SK-N-SH treated with all-trans-retinoic acid at 6 μM for 48 hours (cell line): ENCODE measurements at regions not wholly inside any gene's neighbourhood (a gene's known extent, or its start where the extent isn't known, plus 50 kb on each side); places are given as distances from the start of the nearest gene placed in this dataset.
"Not testable (repeated sequence)": the region's sequence is repeated elsewhere in the genome, so short reads cannot be mapped to it uniquely, and the experiment has no call there.

ENCODE experiments used
- ATAC-seq: fragments of 200-7000 bp; cut with Tn5 transposase; 3 replicates; pipeline ENCODE4 v1.9.1; 2020; ENCODE audit warnings: mild to moderate bottlenecking, moderate library complexity
- BACH2 ChIP-seq: fragments of 250-450 bp; sonication (Bioruptor Pico); IDR thresholded peaks from 2 replicates; pipeline ENCODE4 v1.9.0; 2021; ENCODE audit warnings: mild to moderate bottlenecking, borderline replicate concordance
- CREB5 ChIP-seq: fragments of 250-450 bp; sonication (Bioruptor Pico); IDR thresholded peaks from 2 replicates; pipeline ENCODE4 v1.5.1; 2020; ENCODE audit warnings: low read depth, mild to moderate bottlenecking, moderate library complexity
- CSDC2 ChIP-seq: fragments of 250-450 bp; sonication (Bioruptor Pico); IDR thresholded peaks from 2 replicates; pipeline ENCODE4 v1.5.0; 2020; ENCODE audit warnings: mild to moderate bottlenecking, moderate library complexity
- CSRNP3 ChIP-seq: fragments of 250-450 bp; sonication (Bioruptor Pico); IDR thresholded peaks from 2 replicates; pipeline ENCODE4 v1.5.1; 2021; ENCODE audit warnings: mild to moderate bottlenecking, moderate library complexity
- ESRRG ChIP-seq: fragments of 250-450 bp; sonication (Bioruptor Pico); IDR thresholded peaks from 2 replicates; pipeline ENCODE4 v1.6.1; 2021; ENCODE audit warnings: mild to moderate bottlenecking
- GLIS3 ChIP-seq: fragments of 250-450 bp; sonication (Bioruptor Pico); IDR thresholded peaks from 2 replicates; pipeline ENCODE4 v1.5.0; 2020; ENCODE audit warnings: mild to moderate bottlenecking, moderate library complexity
- ISL1 ChIP-seq: fragments of 250-450 bp; sonication (Bioruptor Pico); IDR thresholded peaks from 2 replicates; pipeline ENCODE4 v2.1.2; 2022; ENCODE audit warnings: mild to moderate bottlenecking, moderate library complexity
- OSR1 ChIP-seq: fragments of 250-450 bp; sonication (Bioruptor Pico); IDR thresholded peaks from 2 replicates; pipeline ENCODE4 v1.8.0; 2022; ENCODE audit warnings: moderate library complexity, mild to moderate bottlenecking, inconsistent platforms
- PATZ1 ChIP-seq: fragments of 250-450 bp; sonication (Bioruptor Pico); IDR thresholded peaks from 2 replicates; pipeline ENCODE4 v1.8.0; 2020; ENCODE audit warnings: mild to moderate bottlenecking, moderate library complexity, borderline replicate concordance
- POU6F1 ChIP-seq: fragments of 250-450 bp; sonication (Bioruptor Pico); IDR thresholded peaks from 2 replicates; pipeline ENCODE4 v1.8.0; 2021; ENCODE audit warnings: low read depth, mild to moderate bottlenecking, moderate library complexity, borderline replicate concordance
- PPARA ChIP-seq: fragments of 250-450 bp; sonication (Bioruptor Pico); IDR thresholded peaks from 2 replicates; pipeline ENCODE4 v1.5.0; 2020; ENCODE audit warnings: mild to moderate bottlenecking, borderline replicate concordance
- RARB ChIP-seq: fragments of 250-450 bp; sonication (Bioruptor Pico); IDR thresholded peaks from 2 replicates; pipeline ENCODE4 v1.8.0; 2021; ENCODE audit warnings: mild to moderate bottlenecking, moderate library complexity
- SNAI2 ChIP-seq: fragments of 250-450 bp; sonication (Bioruptor Pico); IDR thresholded peaks from 2 replicates; pipeline ENCODE4 v1.5.0; 2020; ENCODE audit warnings: mild to moderate bottlenecking, moderate library complexity
- TOX ChIP-seq: fragments of 250-450 bp; sonication (Bioruptor Pico); IDR thresholded peaks from 2 replicates; pipeline ENCODE4 v1.8.0; 2021; ENCODE audit warnings: mild to moderate bottlenecking, moderate library complexity, borderline replicate concordance
- ZC3H10 ChIP-seq: fragments of 250-450 bp; sonication (Bioruptor Pico); IDR thresholded peaks from 2 replicates; pipeline ENCODE4 v1.5.1; 2021; ENCODE audit warnings: mild to moderate bottlenecking, moderate library complexity
- ZFP3 ChIP-seq: fragments of 250-450 bp; sonication (Bioruptor Pico); IDR thresholded peaks from 2 replicates; pipeline ENCODE4 v1.5.0; 2020; ENCODE audit warnings: mild to moderate bottlenecking, moderate library complexity
- ZFP30 ChIP-seq: fragments of 450-650 bp; formaldehyde crosslinking; IDR thresholded peaks from 2 replicates; pipeline ENCODE4 v1.5.0; 2022; ENCODE audit warnings: mild to moderate bottlenecking, moderate library complexity
- ZNF565 ChIP-seq: fragments of 450-650 bp; formaldehyde crosslinking; conservative IDR thresholded peaks from 2 replicates; pipeline ENCODE4 v1.5.0; 2020; ENCODE audit warnings: low read depth, mild to moderate bottlenecking, moderate library complexity
- ZNF70 ChIP-seq: fragments of 450-650 bp; formaldehyde crosslinking; IDR thresholded peaks from 2 replicates; pipeline ENCODE4 v1.5.0; 2020; ENCODE audit warnings: mild to moderate bottlenecking, moderate library complexity
- ZNF8 ChIP-seq: fragments of 450-650 bp; formaldehyde crosslinking; IDR thresholded peaks from 2 replicates; pipeline ENCODE4 v1.5.0; 2020; ENCODE audit warnings: mild to moderate bottlenecking, moderate library complexity

GRCh38 chr7:67636348-67637022 lies 639.9 kb downstream of the TYW1 start:
- TF ChIP-seq TOX, result no peak
- TF ChIP-seq CSRNP3 (CRISPR knock-in tag), result no peak
- TF ChIP-seq ISL1 (CRISPR knock-in tag), result no peak
- no peak for TF ChIP-seq CREB5 (CRISPR knock-in tag)
- no peak for TF ChIP-seq CSDC2 (CRISPR knock-in tag)
- no peak for TF ChIP-seq ZFP3 (CRISPR knock-in tag)
- no peak for TF ChIP-seq ZFP30
- TF ChIP-seq ESRRG, result no peak
- TF ChIP-seq RARB, result no peak
- no peak for TF ChIP-seq BACH2 (CRISPR knock-in tag)
- no peak for TF ChIP-seq PATZ1 (CRISPR knock-in tag)
- no peak for TF ChIP-seq GLIS3 (CRISPR knock-in tag)
- TF ChIP-seq ZNF70 (CRISPR knock-in tag), result no peak
- TF ChIP-seq ZNF565, result no peak
- TF ChIP-seq POU6F1 (CRISPR knock-in tag), result no peak
- no peak for TF ChIP-seq ZC3H10 (CRISPR knock-in tag)

GRCh38 chr7:67637023-67637358 lies 640.4 kb downstream of the TYW1 start:
- no peak for ATAC-seq
- TF ChIP-seq ZNF565 (no peak), ZNF8 (CRISPR knock-in tag) (no peak), RARB (no peak)

More at GRCh38 chr7:67636348-67637022, 639.9 kb downstream of the TYW1 start:
- ATAC-seq, result no peak

GRCh38 chr7:67642542-67642941 lies 645.9 kb downstream of the TYW1 start:
- ATAC-seq, result not testable (repeated sequence)

GRCh38 chr7:67644151-67644550 lies 647.5 kb downstream of the TYW1 start:
- TF ChIP-seq GLIS3 (CRISPR knock-in tag) (no peak), RARB (no peak), PPARA (CRISPR knock-in tag) (no peak)
- TF ChIP-seq, all 23 proteins: peak for 0
- ATAC-seq, result no peak

- no peak for TF ChIP-seq ISL1 (CRISPR knock-in tag)
- TF ChIP-seq BACH2 (CRISPR knock-in tag), result no peak
- TF ChIP-seq POU6F1 (CRISPR knock-in tag), result no peak
- no peak for TF ChIP-seq PPARA (CRISPR knock-in tag)
- TF ChIP-seq TOX, result no peak
- TF ChIP-seq RARB, result no peak
- no peak for TF ChIP-seq CSRNP3 (CRISPR knock-in tag)
- TF ChIP-seq PATZ1 (CRISPR knock-in tag), result no peak
- no peak for TF ChIP-seq SNAI2 (CRISPR knock-in tag)
- no peak for TF ChIP-seq CREB5 (CRISPR knock-in tag)
- no peak for TF ChIP-seq GLIS3 (CRISPR knock-in tag)
- no peak for TF ChIP-seq ZC3H10 (CRISPR knock-in tag)
- no peak for TF ChIP-seq ESRRG
- TF ChIP-seq ZFP30, result no peak
- no peak for TF ChIP-seq ZNF565
- no peak for TF ChIP-seq ZFP3 (CRISPR knock-in tag)
- no peak for TF ChIP-seq OSR1 (CRISPR knock-in tag)
- no peak for TF ChIP-seq ZNF70 (CRISPR knock-in tag)
- ATAC-seq, result no peak
Observed at GRCh38 chr7:67652937-67653336, 656.3 kb downstream of the TYW1 start.
